Motor neuron (in vitro differentiated cells): ENCODE measurements at regions not wholly inside any gene's neighbourhood (a gene's known extent, or its start where the extent isn't known, plus 50 kb on each side); places are given as distances from the start of the nearest gene placed in this dataset.

Source experiments
- ATAC-seq, 8 experiments: fragments of 200-7000 bp; cut with Tn5 transposase; replicated peaks in 6 of 8; 2 replicates each; pipeline ENCODE4 v1.8.0; 2021; ENCODE audit warnings: mild to moderate bottlenecking in 8 of 8, moderate library complexity in 8 of 8
- H3K27ac ChIP-seq, 2 donors: fragments of 250-450 bp; sonication (Bioruptor Pico); 2 replicates each; pipeline ENCODE4 v1.9.0; 2021; ENCODE audit warnings: antibody characterized with exemption in 2 of 2, mild to moderate bottlenecking in 2 of 2, moderate library complexity in 1 of 2
- H3K4me1 ChIP-seq, 2 donors: fragments of 250-450 bp; sonication (Bioruptor Pico); replicated peaks in 1 of 2; 2 replicates each; pipeline ENCODE4 v1.6.1; 2021; ENCODE audit warnings: antibody characterized with exemption in 2 of 2, mild to moderate bottlenecking in 2 of 2, moderate library complexity in 1 of 2
- H3K4me3 ChIP-seq, 5 donors: fragments of 250-450 bp; sonication (Bioruptor Pico); 2 replicates each; pipeline ENCODE4 v1.9.0; 2021; ENCODE audit warnings: antibody characterized with exemption in 5 of 5, mild to moderate bottlenecking in 5 of 5, moderate library complexity in 4 of 5
- WGBS, 10 experiments: fragments of 450-650 bp; shearing (Covaris generic); methylation state at CpG; one replicate each; pipeline ENCODE4 v1.0.0; 2022; 5-methylcytosine and 5-hydroxymethylcytosine counted together
- in situ Hi-C, 9 experiments: fragments of 400-800 bp; cut with MboI; loops; one replicate each; pipeline ENCODE4 v1.15.0; 2021; ENCODE audit warnings: low sequenced_read_pairs in 9 of 9, low pct_unique_long_range_greater_than_20kb in 2 of 9; ENCODE audit not compliant: unreplicated experiment in 9 of 9

- in situ Hi-C loops = no loop called here
- Histone ChIP-seq H3K4me3 (no peak overlapping the region), H3K27ac (no peak overlapping the region), H3K4me1 (no peaks in the 10 kb centered on the region)
- peak in 1 of 8 experiments; percentile 31 for ATAC-seq
- 13 to 100% (median 82%) methylated on average over 1 to 6 of the region's 8 CpGs; no CpG with 5 or more reads in 5 of the 10 experiments for WGBS, 10 experiments
Measured at GRCh38 chr4:175253184-175253902, 335.2 kb downstream of the ADAM29 start.

DNA sequence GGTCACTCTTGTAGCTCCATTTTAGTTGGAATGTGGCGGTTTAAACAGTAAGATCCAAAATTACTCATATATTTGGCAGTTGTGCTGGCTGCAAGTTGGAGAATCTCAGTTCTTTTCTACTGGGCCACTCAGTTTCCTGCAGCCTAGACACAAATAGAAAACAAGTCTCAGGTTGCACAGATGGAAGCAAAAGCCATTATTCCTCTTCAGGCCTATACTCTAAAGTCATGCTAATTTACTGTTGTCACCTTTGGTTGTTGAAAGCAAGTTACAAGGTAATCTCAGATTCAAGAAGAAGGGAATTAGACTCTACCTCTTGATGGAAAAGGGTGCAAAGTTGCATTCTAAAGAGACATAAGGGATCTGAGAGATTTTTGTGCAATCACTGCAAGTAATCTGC, 345.4 kb downstream of the ADAM29 start:
- Histone ChIP-seq H3K4me3 (no peak overlapping the region), H3K27ac (no peak overlapping the region), H3K4me1 (no peaks in the 10 kb centered on the region)
- 13 to 100% (median 92%) methylated on average over 1 of the region's 1 CpG; no CpG with 5 or more reads in 2 of the 10 experiments for whole genome bisulfite sequencing, 10 experiments
- ATAC-seq = no peak
- in situ Hi-C loops = no loop called here

DNA sequence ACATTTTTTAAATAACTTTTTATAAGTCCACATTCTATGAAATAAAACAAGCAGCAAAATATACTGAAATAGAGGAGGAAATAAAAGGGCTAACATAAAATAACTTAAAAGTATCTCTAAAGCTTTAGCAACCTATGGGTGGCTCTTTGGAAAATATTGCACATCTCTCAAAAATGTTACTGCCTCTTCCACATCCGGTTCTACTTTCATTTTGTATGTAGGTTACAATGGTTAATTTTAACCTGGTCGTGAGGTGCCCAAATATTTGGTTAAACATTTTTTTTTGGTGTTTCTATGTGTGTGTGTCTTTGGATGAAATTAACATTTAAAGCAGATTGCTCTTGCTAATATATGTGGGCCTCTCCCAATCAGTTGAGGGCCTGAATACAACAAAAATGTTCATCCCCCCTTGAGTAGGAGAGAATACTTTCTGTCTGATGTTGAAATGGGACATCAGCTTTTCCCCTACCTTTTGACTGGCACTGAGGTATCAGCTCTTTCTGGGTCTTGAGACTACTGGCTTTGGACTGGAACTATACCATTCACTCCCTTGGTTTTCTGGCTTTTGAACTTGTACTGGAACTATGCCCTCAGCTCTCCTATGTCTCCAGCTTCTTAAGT, 353.0 kb downstream of the ADAM29 start:
- ATAC-seq = no peak
- in situ Hi-C loops = no loop called here
- Histone ChIP-seq H3K27ac (no peak overlapping the region), H3K4me1 (peaks cover 0 to 3% of the 10 kb centered on the region in 2 donors), H3K4me3 (no peak overlapping the region)
- WGBS, 10 experiments = 23 to 96% (median 61%) methylated on average over 1 to 2 of the region's 2 CpGs; no CpG with 5 or more reads in 2 of the 10 experiments

DNA sequence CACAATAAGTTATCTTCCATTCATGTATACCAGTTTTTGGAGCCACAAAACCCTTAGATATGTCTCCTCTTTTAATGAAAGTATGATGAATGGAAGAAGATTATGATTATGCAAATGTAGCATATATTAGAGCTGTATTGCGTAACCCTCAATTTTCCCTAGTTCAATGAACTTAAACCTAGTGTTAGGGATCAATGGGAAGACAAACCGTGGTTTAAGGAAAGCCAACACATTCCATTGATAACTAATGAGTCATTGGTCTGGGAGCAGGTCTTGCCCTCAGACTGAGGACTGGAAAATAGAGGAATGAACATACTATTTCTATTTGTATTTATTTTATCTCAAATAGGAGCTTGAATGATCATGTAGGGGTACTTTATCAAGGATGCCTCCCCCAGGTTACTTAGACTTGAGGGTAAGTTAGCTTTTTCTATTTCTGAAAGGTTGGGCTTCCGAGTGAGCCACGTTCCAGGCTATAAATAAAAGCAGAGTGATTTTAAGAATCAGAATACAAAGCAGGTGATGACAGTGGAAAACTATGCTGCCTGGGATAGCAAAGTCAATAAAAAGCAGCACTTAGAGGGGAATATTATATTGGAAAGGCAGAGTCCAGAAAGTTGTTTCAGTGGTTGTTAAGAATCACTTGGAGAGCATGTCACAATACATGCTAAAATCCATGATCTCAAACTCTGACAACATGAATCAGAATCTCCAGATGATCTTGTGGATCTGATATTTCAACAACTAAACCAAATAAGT, 356.0 kb downstream of the ADAM29 start:
- in situ Hi-C loops = no loop called here
- 13 to 93% (median 50%) methylated on average over 1 to 4 of the region's 4 CpGs; no CpG with 5 or more reads in 1 of the 10 experiments for WGBS, 10 experiments
- no peak for ATAC-seq
- Histone ChIP-seq H3K4me3 (no peak overlapping the region), H3K27ac (no peak overlapping the region), H3K4me1 (peaks cover 0 to 3% of the 10 kb centered on the region in 2 donors)

- Histone ChIP-seq H3K27ac (no peak overlapping the region), H3K4me3 (no peak overlapping the region), H3K4me1 (no peaks in the 10 kb centered on the region)
- in situ Hi-C loops = no loop called here
- 23 to 67% (median 40%) methylated on average over 1 to 6 of the region's 7 CpGs; no CpG with 5 or more reads in 3 of the 10 experiments for WGBS, 10 experiments
- peak in 1 of 8 experiments; percentile 52 for ATAC-seq
Measured at GRCh38 chr4:175277816-175278215, 359.7 kb downstream of the ADAM29 start.

GRCh38 chr4:175280153-175280552, 362.0 kb downstream of the ADAM29 start:
- in situ Hi-C loops = no loop called here
- H3K4me1 ChIP-seq = no peaks in the 10 kb centered on the region
- 80 to 100% (median 91%) methylated on average over 1 to 2 of the region's 2 CpGs; no CpG with 5 or more reads in 5 of the 10 experiments for WGBS, 10 experiments
- H3K4me3 ChIP-seq = no peak overlapping the region
- H3K27ac ChIP-seq = no peak overlapping the region
- ATAC-seq = no peak

- no peak for ATAC-seq
- in situ Hi-C loops = no loop called here
- Histone ChIP-seq H3K4me1 (no peaks in the 10 kb centered on the region), H3K4me3 (no peak overlapping the region), H3K27ac (no peak overlapping the region)
- 10 to 100% (median 70%) methylated on average over 1 of the region's 1 CpG; no CpG with 5 or more reads in 2 of the 10 experiments for WGBS, 10 experiments
Measured at GRCh38 chr4:175281894-175282293, 363.7 kb downstream of the ADAM29 start.

GRCh38 chr4:175282407-175282806, 364.2 kb downstream of the ADAM29 start:
- in situ Hi-C loops = no loop called here
- H3K27ac ChIP-seq = no peak overlapping the region
- no peak for ATAC-seq
- 63 to 100% (median 88%) methylated on average over 3 to 9 of the region's 9 CpGs; no CpG with 5 or more reads in 4 of the 10 experiments for WGBS, 10 experiments
- H3K4me1 ChIP-seq = no peaks in the 10 kb centered on the region
- no peak overlapping the region for H3K4me3 ChIP-seq

GRCh38 chr4:175290401-175290800, 372.2 kb downstream of the ADAM29 start:
- in situ Hi-C loops = no loop called here
- no peak overlapping the region for H3K4me3 ChIP-seq
- H3K4me1 ChIP-seq = no peaks in the 10 kb centered on the region
- H3K27ac ChIP-seq = no peak overlapping the region
- ATAC-seq = no peak
- WGBS, 10 experiments = 23 to 100% (median 83%) methylated on average over 2 to 3 of the region's 3 CpGs

DNA sequence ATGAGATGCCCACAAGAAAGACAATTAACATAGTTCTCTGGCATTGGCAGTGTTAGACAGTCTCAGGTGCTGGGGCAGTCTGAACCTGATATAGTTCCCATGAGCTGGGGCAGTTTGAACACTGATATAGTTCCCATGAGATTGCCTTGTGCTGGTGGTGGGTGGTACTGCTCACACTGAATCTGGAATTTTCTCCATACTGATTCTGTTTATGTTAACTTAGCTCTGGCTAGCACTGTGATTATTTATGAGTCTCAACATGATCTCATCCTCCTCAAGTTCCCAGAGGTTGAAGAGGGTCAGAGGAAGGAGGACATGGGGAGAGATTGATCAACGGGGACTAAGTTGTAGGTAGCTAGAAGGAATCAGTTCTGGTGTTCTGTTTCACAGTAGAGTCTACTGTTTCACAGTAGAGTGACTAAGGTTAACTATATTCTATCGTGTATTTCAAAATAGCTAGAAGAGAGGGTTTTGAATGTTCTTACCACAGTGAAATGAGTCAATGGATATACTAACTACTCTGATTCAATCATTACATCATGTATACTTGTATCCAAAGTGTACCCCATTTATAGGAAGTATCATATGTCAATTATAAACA, 379.9 kb downstream of the ADAM29 start:
- Histone ChIP-seq H3K4me3 (no peak overlapping the region), H3K4me1 (no peaks in the 10 kb centered on the region), H3K27ac (no peak overlapping the region)
- in situ Hi-C loops = no loop called here
- WGBS, 10 experiments = 0 to 90% (median 81%) methylated on average over 1 to 2 of the region's 2 CpGs
- peak in 5 of 8 experiments; percentile 21 to 96 (median 70) for ATAC-seq

DNA sequence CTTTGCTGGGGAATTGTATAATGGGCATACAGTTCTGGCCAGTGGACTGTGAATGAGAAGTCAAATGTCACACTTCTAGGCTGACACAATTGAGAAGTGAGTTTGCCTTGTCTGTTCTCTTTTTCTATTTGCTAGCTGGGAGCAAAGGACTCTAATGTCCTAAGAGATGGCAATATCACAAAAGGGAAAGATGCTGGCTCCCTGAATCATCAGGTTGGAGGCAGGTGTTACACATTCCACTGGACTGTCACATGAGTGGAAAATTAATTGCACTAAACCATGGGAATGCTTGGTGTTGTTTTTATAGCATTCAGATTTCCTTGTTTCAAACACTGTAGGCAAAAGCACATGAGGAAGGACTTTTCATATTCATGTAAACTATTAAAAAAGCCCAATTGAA, 388.3 kb downstream of the ADAM29 start:
- H3K4me1 ChIP-seq = no peaks in the 10 kb centered on the region
- in situ Hi-C loops = no loop called here
- no peak for ATAC-seq
- H3K4me3 ChIP-seq = no peak overlapping the region
- no peak overlapping the region for H3K27ac ChIP-seq

DNA sequence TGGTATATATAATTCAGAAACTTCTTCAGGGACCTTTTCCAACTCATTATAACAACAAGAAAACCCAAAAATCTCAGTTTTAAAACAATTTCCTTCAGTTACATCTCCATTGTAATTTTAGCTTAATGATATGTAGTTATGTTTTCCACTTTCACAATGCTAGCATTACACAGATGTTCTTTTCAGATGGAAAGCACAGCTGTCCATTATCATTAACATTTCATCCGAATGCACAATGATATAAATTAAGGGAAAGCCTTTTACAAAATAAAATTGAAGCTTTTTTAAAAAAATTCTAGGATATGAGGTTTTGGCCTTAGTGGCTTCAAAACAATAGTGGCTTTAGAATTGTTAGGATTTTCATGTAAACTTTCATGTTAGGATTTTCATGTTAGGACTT, 389.2 kb downstream of the ADAM29 start:
- Histone ChIP-seq H3K4me1 (no peaks in the 10 kb centered on the region), H3K4me3 (no peak overlapping the region), H3K27ac (no peak overlapping the region)
- ATAC-seq = no peak
- WGBS, 10 experiments = 14 to 100% (median 57%) methylated on average over 1 of the region's 1 CpG; no CpG with 5 or more reads in 1 of the 10 experiments
- in situ Hi-C loops = no loop called here

DNA sequence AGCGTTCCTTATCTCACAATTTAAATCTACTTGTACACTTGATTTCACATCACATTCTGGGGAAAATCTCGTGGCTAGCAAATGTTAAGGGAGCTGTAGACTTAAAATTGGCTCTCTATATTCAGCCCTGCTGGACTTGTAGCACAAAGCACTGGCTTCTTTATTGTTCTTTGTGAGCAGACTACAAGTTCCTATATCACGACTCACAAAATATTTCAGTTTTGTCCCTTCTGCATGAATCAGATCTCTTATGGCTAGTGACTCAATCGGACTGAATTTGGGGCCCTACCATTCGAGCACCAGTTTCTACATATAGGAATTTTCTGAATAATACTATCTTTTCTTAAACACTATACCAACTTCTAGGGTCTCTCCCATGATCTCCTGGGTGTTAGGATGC, 390.1 kb downstream of the ADAM29 start:
- no peak for ATAC-seq
- no peak overlapping the region for H3K27ac ChIP-seq
- H3K4me3 ChIP-seq = no peak overlapping the region
- no peaks in the 10 kb centered on the region for H3K4me1 ChIP-seq
- WGBS, 10 experiments = 16 to 86% (median 72%) methylated on average over 1 to 5 of the region's 5 CpGs; no CpG with 5 or more reads in 2 of the 10 experiments
- in situ Hi-C loops = no loop called here
